Mucosa of gallbladder (tissue), 1 donor: ENCODE measurements at regions not wholly inside any gene's neighbourhood (a gene's known extent, or its start where the extent isn't known, plus 50 kb on each side); places are given as distances from the start of the nearest gene placed in this dataset.

Experiments used
- DNase-seq: peaks from one replicate; pipeline ENCODE4 v3.0.0-alpha.2; 2020; ENCODE audit warnings: low spot score
- donor health status: DM: no; HTN: no; CAD: no.

GRCh38 chr11:130640526-130640925 is 192.1 kb downstream of the ADAMTS15 start:
- no peak for DNase-seq

- no peak for DNase-seq
These were observed 193.4 kb downstream of the ADAMTS15 start for GRCh38 chr11:130641876-130642275.

GRCh38 chr11:130642994-130643393 is 194.5 kb downstream of the ADAMTS15 start:
- DNase-seq: no peak

GRCh38 chr11:130644187-130644586 is 195.7 kb downstream of the ADAMTS15 start:
- no peak for DNase-seq

- no peak for DNase-seq
These were observed 196.9 kb downstream of the ADAMTS15 start for GRCh38 chr11:130645164-130645842.

GRCh38 chr11:130645843-130646197 is 197.4 kb downstream of the ADAMTS15 start:
- no peak for DNase-seq

GRCh38 chr11:130646881-130647280 is 198.4 kb downstream of the ADAMTS15 start:
- peak; percentile 9 for DNase-seq

- no peak for DNase-seq
These were observed 198.9 kb downstream of the ADAMTS15 start for GRCh38 chr11:130647371-130647770.

GRCh38 chr11:130649801-130650200 is 201.4 kb downstream of the ADAMTS15 start:
- DNase-seq: no peak

- no peak for DNase-seq
These were observed 202.1 kb downstream of the ADAMTS15 start for GRCh38 chr11:130650456-130651030.

GRCh38 chr11:130651066-130651855 is 202.8 kb downstream of the ADAMTS15 start:
- no peak for DNase-seq

GRCh38 chr11:130652671-130653335 is 204.4 kb downstream of the ADAMTS15 start:
- DNase-seq: peak; percentile 66

GRCh38 chr11:130653838-130654636 is 205.6 kb downstream of the ADAMTS15 start:
- DNase-seq: peak; percentile 83

- DNase-seq: no peak
These were observed 206.9 kb downstream of the ADAMTS15 start for GRCh38 chr11:130655300-130655699.

- DNase-seq: no peak
These were observed 218.4 kb downstream of the ADAMTS15 start for GRCh38 chr11:130666781-130667251.

- DNase-seq: no peak
These were observed 220.3 kb downstream of the ADAMTS15 start for GRCh38 chr11:130668751-130669150.

- DNase-seq: no peak
These were observed 221.8 kb downstream of the ADAMTS15 start for GRCh38 chr11:130670200-130670599.

- peak; percentile 76 for DNase-seq
These were observed 223.6 kb downstream of the ADAMTS15 start for GRCh38 chr11:130671801-130672700.

- DNase-seq: no peak
These were observed 224.5 kb downstream of the ADAMTS15 start for GRCh38 chr11:130672911-130673310.

GRCh38 chr11:130673698-130674097 is 225.3 kb downstream of the ADAMTS15 start:
- DNase-seq: no peak
